Keratinocyte (primary cell): ENCODE measurements at regions not wholly inside any gene's neighbourhood (a gene's known extent, or its start where the extent isn't known, plus 50 kb on each side); places are given as distances from the start of the nearest gene placed in this dataset.

Experiments
- CTCF ChIP-seq, 3 experiments: IDR thresholded peaks in 1 of 3; conservative IDR thresholded peaks in 1 of 3; optimal IDR thresholded peaks in 1 of 3; 2 replicates in 2 of 3; 3 replicates in 1 of 3; pipeline versions ENCODE3 to v1.5.1; 2011; ENCODE audit warnings: low read length in 3 of 3, mild to moderate bottlenecking in 3 of 3, moderate library complexity in 2 of 3, control low read depth in 1 of 3, inconsistent platforms in 1 of 3; ENCODE audit not compliant: insufficient read depth in 2 of 3; ENCODE audit errors: extremely low read depth in 1 of 3
- EZH2 ChIP-seq: IDR thresholded peaks from one replicate; pipeline ENCODE4 v1.6.1; 2012; ENCODE audit warnings: inconsistent platforms, mild to moderate bottlenecking, low read length, moderate library complexity

- TF ChIP-seq CTCF (optimal IDR thresholded peaks at IDR 0.05 in 1 of 3, IDR thresholded peaks at IDR 0.05 in 1 of 3, conservative IDR thresholded peaks at IDR 0.05 in 1 of 3; ENCODE audit: extremely low read depth in 1 of 3, insufficient read depth in 2 of 3, low read length in 3 of 3), result no peak
- TF ChIP-seq EZH2, result no peak
Measured at GRCh38 chr14:100405760-100406455, 82.8 kb downstream of the SLC25A47 start.
